ENCODE measurements at regions not wholly inside any gene's neighbourhood (a gene's known extent, or its start where the extent isn't known, plus 50 kb on each side); places are given as distances from the start of the nearest gene placed in this dataset.

DNA sequence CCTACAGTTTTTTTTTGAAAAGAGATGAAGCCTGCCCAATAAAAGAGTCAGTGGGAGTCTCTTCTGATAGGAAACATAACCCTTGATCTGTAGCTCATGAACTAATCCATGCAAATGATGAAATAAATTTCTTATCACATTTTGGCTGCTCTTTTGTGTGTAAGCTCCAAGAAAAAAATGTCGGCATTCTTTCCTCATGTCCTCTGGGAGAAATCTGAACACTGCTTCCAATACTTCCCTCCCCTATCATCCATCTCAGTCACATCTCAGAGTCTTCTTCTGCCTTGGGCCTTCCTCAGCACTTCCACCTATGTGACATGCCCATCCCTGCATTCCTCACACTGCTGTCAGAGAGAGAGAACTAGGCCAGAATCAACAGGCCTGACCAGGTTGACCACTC, 395.7 kb upstream of the ST6GAL2 start:
- TF ChIP-seq EZH2 (IDR thresholded peaks at IDR 0.05) (no peak), POLR2AphosphoS5 (IDR thresholded peaks at IDR 0.05; ENCODE audit: borderline replicate concordance, low read depth, low read length) (no peak), FOXP2 (optimal IDR thresholded peaks at IDR 0.05; ENCODE audit: control extremely low read depth, extremely low read length, insufficient read depth) (no peak)
